ENCODE measurements at regions not wholly inside any gene's neighbourhood (a gene's known extent, or its start where the extent isn't known, plus 50 kb on each side); places are given as distances from the start of the nearest gene placed in this dataset.

DNA sequence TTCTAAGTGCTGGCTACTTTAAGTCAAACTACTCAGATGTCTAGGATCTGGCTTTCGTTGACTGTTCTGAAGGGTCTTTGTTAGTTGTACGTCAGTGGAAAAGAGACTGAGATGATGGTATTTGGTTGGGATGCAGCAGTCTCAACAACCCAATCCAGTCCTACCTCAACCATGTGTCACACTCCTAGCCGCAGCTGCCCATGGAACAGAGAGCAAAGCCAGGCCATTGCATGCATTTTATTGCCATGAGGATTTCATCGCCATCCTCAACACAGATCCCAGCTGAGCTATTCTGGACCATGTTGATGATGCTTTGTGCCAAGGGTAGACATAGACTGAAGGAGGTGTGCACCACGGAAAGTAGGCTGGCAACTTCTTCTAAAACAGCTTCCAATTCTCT is 97.3 kb upstream of the STK39 start (continued):
- TF ChIP-seq TAF1 (IDR thresholded peaks at IDR 0.05; ENCODE audit: borderline replicate concordance, low read depth, low read length) (no peak), TCF3 (IDR thresholded peaks at IDR 0.05; ENCODE audit: borderline replicate concordance, insufficient read depth, low read depth, low read length) (no peak), CHD4 (IDR thresholded peaks at IDR 0.05) (no peak)

DNA sequence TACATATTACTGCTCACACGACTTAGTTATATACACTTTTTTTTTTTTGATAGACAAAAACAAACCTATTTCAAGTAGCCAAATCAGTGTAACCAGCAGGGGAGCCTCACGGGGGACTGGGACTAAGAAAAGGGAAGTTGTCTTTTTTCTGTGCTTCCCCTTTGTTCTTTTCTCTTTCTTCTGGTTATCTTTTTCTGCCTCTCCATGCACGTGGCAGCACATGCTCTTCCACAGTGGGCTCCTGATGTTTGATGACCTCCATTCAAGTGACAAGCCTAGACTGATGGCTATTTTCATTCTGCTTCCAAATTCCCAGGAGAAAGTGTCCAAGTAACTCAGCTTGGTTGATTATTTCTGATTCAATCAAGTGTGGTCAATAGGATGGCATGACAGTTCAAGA is 98.2 kb upstream of the STK39 start:
- in situ Hi-C loops (cut with MboI): loop anchor here (5.0 kb wide), 3 partner anchors 357 to 567 kb away; no protein-coding TSS in a partner anchor
- CTCF ChIA-PET: interaction anchor here (0.6 to 4.2 kb wide), 7 partner anchors 11 to 575 kb away, joined by 3 to 40 read pairs (median 21); no protein-coding TSS in a partner anchor
- FAIRE-seq: no peak
- WGBS (ENCODE audit: insufficient coverage, insufficient replicate concordance, low lambda C conversion rate, missing lambda C conversion rate): 2% methylated on average over 3 of the region's 3 CpGs
- H3K4me2 ChIP-seq (ENCODE audit: control insufficient read depth, insufficient read depth): no peak overlapping the region
- H3K9ac ChIP-seq (ENCODE audit: control insufficient read depth, insufficient read depth, low read length): no peak overlapping the region
- SMC1A ChIA-PET (ENCODE audit: uncharacterized antibody, unreplicated experiment): interaction anchor here (1.2 to 1.7 kb wide), 4 partner anchors 269 to 539 kb away, joined by 4 to 5 read pairs (median 4); no protein-coding TSS in a partner anchor
- BruUV-seq (replicated peaks): no TSS peak
- TF ChIP-seq, protein P1, sequence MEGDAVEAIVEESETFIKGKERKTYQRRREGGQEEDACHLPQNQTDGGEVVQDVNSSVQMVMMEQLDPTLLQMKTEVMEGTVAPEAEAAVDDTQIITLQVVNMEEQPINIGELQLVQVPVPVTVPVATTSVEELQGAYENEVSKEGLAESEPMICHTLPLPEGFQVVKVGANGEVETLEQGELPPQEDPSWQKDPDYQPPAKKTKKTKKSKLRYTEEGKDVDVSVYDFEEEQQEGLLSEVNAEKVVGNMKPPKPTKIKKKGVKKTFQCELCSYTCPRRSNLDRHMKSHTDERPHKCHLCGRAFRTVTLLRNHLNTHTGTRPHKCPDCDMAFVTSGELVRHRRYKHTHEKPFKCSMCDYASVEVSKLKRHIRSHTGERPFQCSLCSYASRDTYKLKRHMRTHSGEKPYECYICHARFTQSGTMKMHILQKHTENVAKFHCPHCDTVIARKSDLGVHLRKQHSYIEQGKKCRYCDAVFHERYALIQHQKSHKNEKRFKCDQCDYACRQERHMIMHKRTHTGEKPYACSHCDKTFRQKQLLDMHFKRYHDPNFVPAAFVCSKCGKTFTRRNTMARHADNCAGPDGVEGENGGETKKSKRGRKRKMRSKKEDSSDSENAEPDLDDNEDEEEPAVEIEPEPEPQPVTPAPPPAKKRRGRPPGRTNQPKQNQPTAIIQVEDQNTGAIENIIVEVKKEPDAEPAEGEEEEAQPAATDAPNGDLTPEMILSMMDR (IDR thresholded peaks at IDR 0.05 in 2 of 3, conservative IDR thresholded peaks at IDR 0.05 in 1 of 3; ENCODE audit: control insufficient read depth in 2 of 3, extremely low read depth in 1 of 3, insufficient read depth in 1 of 3, low read depth in 3 of 3, low read length in 3 of 3): peak in 2 of 3 experiments; percentile 11 to 20; a peak in 2 of 6 replicates
- no peak for TF ChIP-seq FOXM1 (IDR thresholded peaks at IDR 0.05; ENCODE audit: low read depth, low read length)
- H3K79me2 ChIP-seq (ENCODE audit: control insufficient read depth, insufficient read depth, low read length): no peaks in the 10 kb centered on the region
- peak overlapping the region; percentile 23 for H2AFZ ChIP-seq (ENCODE audit: control insufficient read depth, low read depth, low read length)
- no peaks in the 10 kb centered on the region for H4K20me1 ChIP-seq (ENCODE audit: control insufficient read depth, insufficient read depth)
- no peaks in the 10 kb centered on the region for H3K36me3 ChIP-seq (ENCODE audit: control insufficient read depth in 2 of 2, insufficient read depth in 2 of 2, low read length in 1 of 2)
- no peak overlapping the region for H3K27ac ChIP-seq (ENCODE audit: control insufficient read depth, insufficient read depth)
- peaks cover 0 to 10% of the 10 kb centered on the region in 2 experiments; a peak in 1 of 4 replicates for H3K27me3 ChIP-seq (replicated peaks in 1 of 2; ENCODE audit: control insufficient read depth in 2 of 2, insufficient read depth in 2 of 2, low read length in 1 of 2)
- POLR2A ChIA-PET: no interaction called here
- DNase-seq (ENCODE audit: low read depth, low spot score): no peak
- H3K9me3 ChIP-seq (replicated peaks; ENCODE audit: control insufficient read depth, insufficient read depth, low read length): peaks cover 1% of the 10 kb centered on the region; the same call in 2 of the 3 replicates
- no peak overlapping the region for H3K4me3 ChIP-seq
- peak; percentile 40 for ATAC-seq
- intact Hi-C loops (cut with micrococcal nuclease; ENCODE audit: unreplicated experiment): loop anchor here (5.0 kb wide), 1 partner anchor 267 kb away; no protein-coding TSS in a partner anchor
- RAD21 ChIA-PET (ENCODE audit: unreplicated experiment): interaction anchor here (1.6 to 2.0 kb wide), 3 partner anchors 392 to 428 kb away, joined by 4 to 14 read pairs (median 7); no protein-coding TSS in a partner anchor
- peaks cover 9% of the 10 kb centered on the region for H3K4me1 ChIP-seq (ENCODE audit: control insufficient read depth, insufficient read depth, low read length)
